Coronary artery (tissue), 2 donors: ENCODE measurements at regions not wholly inside any gene's neighbourhood (a gene's known extent, or its start where the extent isn't known, plus 50 kb on each side); places are given as distances from the start of the nearest gene placed in this dataset.

Experiments used
- DNase-seq: peaks from one replicate; pipeline ENCODE4 v3.0.0-alpha.2; 2017; ENCODE audit warnings: low spot score
- H3K27ac ChIP-seq, 2 donors: fragments of 200-600 bp; sonication (generic); one replicate each; pipeline ENCODE4 v1.5.1; 2016 to 2019
- H3K4me3 ChIP-seq: fragments of 200-600 bp; sonication (generic); 2 replicates; pipeline ENCODE4 v1.5.1; 2016; ENCODE audit warnings: mild to moderate bottlenecking, moderate library complexity
- CTCF ChIP-seq: fragments of 200-600 bp; sonication (generic); IDR thresholded peaks from one replicate; pipeline ENCODE4 v1.5.1; 2019; ENCODE audit warnings: antibody characterized with exemption

- no peak for TF ChIP-seq CTCF
- H3K27ac ChIP-seq = no peak overlapping the region
- no peak overlapping the region for H3K4me3 ChIP-seq
- DNase-seq = no peak
These were observed 987.1 kb upstream of the SEL1L start for GRCh38 chr14:82520765-82521164.

GRCh38 chr14:82521191-82521590, 987.5 kb upstream of the SEL1L start:
- DNase-seq = no peak
- Histone ChIP-seq H3K4me3 (no peak overlapping the region), H3K27ac (no peak overlapping the region)
- TF ChIP-seq CTCF = no peak

- no peak for TF ChIP-seq CTCF
- Histone ChIP-seq H3K4me3 (no peak overlapping the region), H3K27ac (no peak overlapping the region)
- DNase-seq = no peak
These were observed 994.4 kb upstream of the SEL1L start for GRCh38 chr14:82528016-82528415.

GRCh38 chr14:82533351-82533750, 999.7 kb upstream of the SEL1L start:
- Histone ChIP-seq H3K4me3 (no peak overlapping the region), H3K27ac (no peak overlapping the region)
- no peak for DNase-seq
- TF ChIP-seq CTCF = no peak

- H3K27ac ChIP-seq = no peak overlapping the region
These were observed 1002.9 kb upstream of the SEL1L start for GRCh38 chr14:82536566-82536965.

GRCh38 chr14:82537831-82538230, 1004.2 kb upstream of the SEL1L start:
- Histone ChIP-seq H3K4me3 (no peak overlapping the region), H3K27ac (no peak overlapping the region)
- no peak for TF ChIP-seq CTCF
- DNase-seq = no peak

More at GRCh38 chr14:82536566-82536965, 1002.9 kb upstream of the SEL1L start:
- no peak for DNase-seq
- H3K4me3 ChIP-seq = no peak overlapping the region
- TF ChIP-seq CTCF = no peak

GRCh38 chr14:82546401-82546800, 1012.7 kb upstream of the SEL1L start:
- no peak overlapping the region for H3K4me3 ChIP-seq
- no peak for TF ChIP-seq CTCF
- no peak for DNase-seq

More at GRCh38 chr14:82546401-82546800, 1012.7 kb upstream of the SEL1L start:
- no peak overlapping the region for H3K27ac ChIP-seq
